ENCODE measurements at regions not wholly inside any gene's neighbourhood (a gene's known extent, or its start where the extent isn't known, plus 50 kb on each side); places are given as distances from the start of the nearest gene placed in this dataset.

DNA sequence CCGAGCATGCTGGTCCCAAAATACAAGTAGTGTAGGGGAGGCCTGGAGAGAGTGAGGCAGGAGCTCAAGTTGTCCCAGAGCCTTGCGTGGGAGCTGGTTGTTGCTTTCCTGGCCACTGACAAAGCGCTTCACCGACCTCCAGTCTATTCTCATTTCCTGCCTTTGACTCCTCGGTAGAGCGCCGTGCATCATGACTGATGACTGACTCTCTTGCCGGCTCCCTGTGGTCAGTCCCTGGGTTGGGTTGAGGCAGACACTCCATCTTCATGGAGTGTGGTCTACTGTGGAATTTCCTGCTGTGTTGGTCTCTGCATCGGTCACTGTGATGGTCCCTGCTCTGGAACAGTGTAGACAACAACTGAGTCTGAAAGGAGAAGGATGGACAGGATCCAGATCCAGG is 175.1 kb upstream of the S1PR3 start:
- TF ChIP-seq, protein P1, sequence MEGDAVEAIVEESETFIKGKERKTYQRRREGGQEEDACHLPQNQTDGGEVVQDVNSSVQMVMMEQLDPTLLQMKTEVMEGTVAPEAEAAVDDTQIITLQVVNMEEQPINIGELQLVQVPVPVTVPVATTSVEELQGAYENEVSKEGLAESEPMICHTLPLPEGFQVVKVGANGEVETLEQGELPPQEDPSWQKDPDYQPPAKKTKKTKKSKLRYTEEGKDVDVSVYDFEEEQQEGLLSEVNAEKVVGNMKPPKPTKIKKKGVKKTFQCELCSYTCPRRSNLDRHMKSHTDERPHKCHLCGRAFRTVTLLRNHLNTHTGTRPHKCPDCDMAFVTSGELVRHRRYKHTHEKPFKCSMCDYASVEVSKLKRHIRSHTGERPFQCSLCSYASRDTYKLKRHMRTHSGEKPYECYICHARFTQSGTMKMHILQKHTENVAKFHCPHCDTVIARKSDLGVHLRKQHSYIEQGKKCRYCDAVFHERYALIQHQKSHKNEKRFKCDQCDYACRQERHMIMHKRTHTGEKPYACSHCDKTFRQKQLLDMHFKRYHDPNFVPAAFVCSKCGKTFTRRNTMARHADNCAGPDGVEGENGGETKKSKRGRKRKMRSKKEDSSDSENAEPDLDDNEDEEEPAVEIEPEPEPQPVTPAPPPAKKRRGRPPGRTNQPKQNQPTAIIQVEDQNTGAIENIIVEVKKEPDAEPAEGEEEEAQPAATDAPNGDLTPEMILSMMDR (IDR thresholded peaks at IDR 0.05), result no peak
- no peak for TF ChIP-seq POLR2A (IDR thresholded peaks at IDR 0.05)

Data from body of pancreas (tissue), 4 donors.